Hepatocyte (in vitro differentiated cells): ENCODE measurements at regions not wholly inside any gene's neighbourhood (a gene's known extent, or its start where the extent isn't known, plus 50 kb on each side); places are given as distances from the start of the nearest gene placed in this dataset.

Experiments
- CTCF ChIP-seq: fragments of 200-600 bp; sonication (generic); IDR thresholded peaks from 2 replicates; pipeline ENCODE4 v1.5.1; 2016; ENCODE audit warnings: antibody characterized with exemption, mild to moderate bottlenecking; ENCODE audit not compliant: poor library complexity
- EZH2phosphoT487 ChIP-seq: fragments of 200-600 bp; sonication (generic); IDR thresholded peaks from one replicate; pipeline ENCODE4 v1.6.1; 2018; ENCODE audit warnings: antibody characterized with exemption, mild to moderate bottlenecking, low read depth, moderate library complexity; ENCODE audit not compliant: unreplicated experiment, severe bottlenecking

- TF ChIP-seq CTCF (no peak), EZH2phosphoT487 (no peak)
These were observed 631.8 kb downstream of the SQOR start for GRCh38 chr15:46266661-46267060.
